HG03066 (cell line): ENCODE measurements at regions not wholly inside any gene's neighbourhood (a gene's known extent, or its start where the extent isn't known, plus 50 kb on each side); places are given as distances from the start of the nearest gene placed in this dataset.
"Not testable (repeated sequence)": the region's sequence is repeated elsewhere in the genome, so short reads cannot be mapped to it uniquely, and the experiment has no call there.

ENCODE experiments used
- ATAC-seq: cut with Tn5 transposase; IDR thresholded peaks from one replicate; pipeline ENCODE4 v1.9.1; 2021; ENCODE audit warnings: low read depth; ENCODE audit not compliant: unreplicated experiment

DNA sequence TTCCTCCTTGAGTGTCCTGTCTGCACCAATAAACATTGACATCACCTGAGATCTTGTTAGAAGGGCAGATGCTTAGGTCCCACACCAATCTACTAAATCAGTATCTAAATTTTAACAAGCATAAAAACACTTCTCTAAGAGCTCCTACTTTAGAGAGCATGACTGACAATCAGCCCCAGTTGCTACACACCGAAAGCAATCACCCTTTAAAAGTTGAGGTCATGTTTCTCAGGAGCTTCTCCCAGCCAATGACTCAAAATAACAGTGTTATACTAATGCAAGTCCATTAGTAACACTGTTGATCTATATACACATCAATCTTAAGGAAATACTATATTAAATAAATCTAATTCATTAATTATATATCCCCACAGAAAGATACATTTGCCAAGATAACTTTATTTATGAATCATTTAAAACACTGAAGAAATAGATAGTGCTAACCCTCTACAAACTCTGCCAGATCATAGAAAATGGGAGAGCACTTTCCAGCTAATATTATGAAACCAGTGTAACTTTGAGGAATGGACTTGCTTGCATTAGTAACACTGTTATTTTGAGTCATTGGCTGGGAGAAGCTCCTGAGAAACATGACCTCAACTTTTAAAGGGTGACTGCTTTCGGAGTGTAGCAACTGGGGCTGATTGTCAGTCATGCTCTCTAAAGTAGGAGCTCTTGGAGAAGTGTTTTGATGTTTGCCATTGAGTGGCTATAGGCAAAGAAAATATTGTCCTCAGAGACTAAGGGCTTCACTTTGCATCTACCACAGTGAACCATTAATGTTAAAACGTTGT is 109.8 kb upstream of the HDX start:
- ATAC-seq = no peak

DNA sequence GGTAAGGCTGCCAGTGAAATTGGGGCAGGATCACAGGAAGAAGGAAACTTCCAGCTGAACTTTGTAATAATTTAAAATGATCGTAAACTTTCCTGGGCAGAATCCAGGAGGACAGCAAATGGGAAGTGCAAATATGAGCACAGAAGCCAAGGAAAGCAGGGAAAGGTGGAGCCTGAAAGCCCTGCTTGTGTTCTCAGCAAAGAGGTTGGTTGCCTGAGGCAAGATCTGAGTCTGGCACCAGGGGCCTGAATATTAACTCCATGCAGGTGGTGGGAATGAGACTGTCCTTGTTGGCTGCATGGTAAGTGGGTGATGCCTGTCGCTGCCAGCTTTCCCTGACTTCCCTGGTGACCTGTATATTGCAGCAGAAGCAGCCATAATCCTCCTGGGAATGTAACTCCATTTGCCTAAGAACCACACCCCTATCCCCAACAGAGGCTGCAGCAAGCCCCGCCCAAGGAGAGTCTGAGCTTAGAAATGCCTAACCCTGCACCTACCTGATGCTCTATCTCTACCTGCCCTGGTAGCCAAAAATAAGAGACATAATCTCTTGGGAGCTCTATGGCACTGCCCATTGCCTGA is 132.0 kb upstream of the HDX start:
- ATAC-seq = no peak

DNA sequence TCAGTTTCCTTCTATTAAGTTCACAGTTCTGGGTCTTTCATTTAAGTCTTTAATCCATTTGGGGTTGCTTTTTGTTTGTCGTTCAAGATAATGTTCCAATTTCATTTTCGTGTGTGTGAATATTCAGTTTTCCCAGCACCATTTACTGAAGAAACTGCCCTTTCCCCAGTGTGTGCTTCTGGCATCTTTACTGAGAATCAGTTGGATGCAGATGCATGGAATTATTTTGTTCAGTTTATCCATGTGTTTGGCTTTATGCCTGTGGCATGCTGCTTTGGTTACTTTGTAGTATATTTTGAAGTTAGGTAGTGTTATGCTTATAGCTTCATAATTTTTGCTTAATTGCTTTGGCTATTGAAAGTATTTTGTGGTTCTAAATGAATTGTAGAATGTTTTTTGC is 163.8 kb upstream of the HDX start:
- no peak for ATAC-seq

DNA sequence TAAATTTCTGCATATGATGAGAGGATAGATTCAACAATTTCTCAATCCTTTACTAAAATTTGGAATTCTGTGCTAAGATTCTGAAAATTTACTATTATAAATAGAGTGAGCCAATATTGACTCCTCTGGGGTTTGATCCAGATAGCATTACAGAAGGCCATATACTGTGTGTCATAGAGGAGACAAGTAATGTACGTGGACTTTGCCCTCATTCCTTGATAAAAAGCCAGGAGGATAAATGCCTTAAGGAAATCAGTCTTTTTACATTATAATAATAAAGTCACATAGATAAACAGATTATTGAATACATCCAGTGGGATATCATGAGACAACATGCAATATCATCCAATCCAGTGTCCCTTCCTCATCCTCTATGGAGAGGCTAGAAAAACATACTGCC is 188.0 kb upstream of the HDX start:
- ATAC-seq = no peak

DNA sequence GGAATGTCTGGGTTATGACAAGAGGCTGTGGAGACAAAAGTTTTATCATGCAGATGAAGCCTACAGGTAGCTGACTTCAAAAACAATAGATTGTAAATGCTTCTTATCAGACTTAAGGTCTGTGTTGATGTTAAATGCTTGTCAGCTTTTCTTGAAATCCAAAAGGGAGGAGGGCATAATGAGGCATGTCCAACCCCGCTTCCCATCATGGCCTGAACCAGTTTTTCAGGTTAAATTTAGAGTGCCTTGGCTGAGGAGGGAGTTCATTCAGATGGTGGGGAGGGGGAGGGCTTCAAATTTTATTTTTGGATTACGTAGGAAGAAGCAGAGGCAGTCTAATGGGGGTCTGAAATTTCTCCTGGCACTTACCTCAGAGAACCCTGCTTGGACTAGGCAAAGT is 207.7 kb upstream of the HDX start:
- no peak for ATAC-seq

DNA sequence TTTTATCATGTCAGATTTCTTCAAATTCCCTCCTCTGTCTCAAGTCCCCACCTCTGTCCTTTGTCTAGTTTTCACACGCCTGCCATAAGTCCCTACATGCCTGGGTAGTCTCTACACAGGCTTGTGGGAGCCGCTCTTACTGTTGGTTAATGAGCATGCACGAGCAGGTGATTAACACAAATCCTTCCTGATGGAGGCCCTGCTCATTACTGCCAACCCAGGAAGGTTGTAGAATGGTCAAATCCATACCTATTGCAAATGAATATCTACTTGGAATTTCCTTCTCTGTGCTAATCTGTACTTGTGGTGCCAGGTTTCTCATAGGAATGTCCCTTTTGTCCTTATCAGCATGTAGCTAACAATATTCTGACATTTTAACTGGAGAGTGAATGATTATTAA is 208.4 kb upstream of the HDX start:
- ATAC-seq = no peak

DNA sequence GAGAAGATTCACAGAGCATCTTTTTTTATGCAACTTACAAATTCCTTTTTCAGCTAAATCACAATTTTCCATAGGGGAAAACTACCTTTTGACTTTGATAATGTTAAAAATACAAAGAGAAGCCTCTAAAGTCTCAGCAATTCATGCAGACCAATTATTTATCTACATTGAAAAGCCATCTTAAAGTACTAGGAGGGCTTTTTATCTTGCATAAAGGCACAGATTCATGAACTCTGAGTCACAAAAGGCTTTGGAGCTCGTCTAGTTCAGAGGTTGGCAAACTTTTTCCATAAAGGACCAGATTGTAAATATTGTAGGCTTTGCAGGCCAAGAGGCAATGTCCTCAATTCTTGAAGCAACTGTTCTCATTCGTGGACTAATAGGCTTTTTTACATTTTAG is 210.4 kb upstream of the HDX start:
- no peak for ATAC-seq

DNA sequence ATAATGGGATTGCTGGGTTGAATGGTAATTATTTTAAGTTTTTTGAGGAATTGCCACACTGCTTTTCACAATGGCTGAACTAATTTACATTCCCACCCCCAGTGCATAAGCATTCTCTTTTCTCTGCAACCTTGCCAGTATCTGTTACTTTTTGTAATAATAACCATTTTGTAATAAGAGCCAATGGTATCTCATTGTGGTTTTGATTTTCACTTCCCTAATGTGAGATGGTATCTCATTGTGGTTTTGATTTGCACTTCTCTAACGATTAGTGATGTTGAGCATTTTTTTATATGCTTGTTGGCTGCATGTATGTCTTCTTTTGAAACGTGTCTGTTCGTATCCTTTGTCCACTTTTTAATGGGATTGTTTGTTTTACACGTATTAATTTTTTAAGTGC is 213.1 kb upstream of the HDX start:
- ATAC-seq = no peak

DNA sequence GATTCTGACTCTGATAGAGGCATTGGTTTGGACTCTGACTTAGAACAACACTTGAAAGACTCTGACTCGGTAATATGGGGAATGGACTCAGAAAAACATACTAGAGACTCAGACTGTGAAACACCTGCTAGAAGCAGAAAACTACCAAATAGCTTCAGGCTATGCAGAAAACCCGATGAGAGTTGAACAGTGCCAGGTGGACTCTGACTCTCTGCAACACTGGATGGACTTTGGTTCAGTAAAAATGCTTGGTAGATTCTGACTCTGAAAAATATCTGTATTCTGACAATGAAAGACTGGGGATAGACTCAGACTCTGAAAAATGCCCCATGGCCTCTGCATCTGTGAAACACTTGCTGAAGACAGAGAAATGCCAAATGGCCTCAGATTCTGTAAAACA is 215.1 kb upstream of the HDX start:
- no peak for ATAC-seq

DNA sequence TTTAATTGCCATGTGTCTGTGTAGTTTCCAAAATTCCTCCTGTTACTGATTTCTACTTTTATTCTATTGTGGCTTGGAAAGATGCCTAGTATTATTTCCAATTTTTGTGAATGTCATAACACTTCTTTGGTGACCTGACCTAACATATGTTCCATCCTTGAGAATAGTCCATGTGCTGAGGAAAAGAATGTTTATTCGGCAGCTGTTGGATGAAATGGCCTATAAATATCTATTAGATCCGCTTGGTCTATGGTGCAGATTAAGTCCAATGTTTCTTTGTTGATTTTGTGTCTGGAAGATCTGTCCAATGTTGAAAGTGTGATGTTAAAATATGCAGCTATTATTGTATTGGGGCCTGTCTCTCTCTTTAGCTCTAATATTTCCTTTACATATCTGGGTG is 219.2 kb upstream of the HDX start:
- ATAC-seq = no peak

DNA sequence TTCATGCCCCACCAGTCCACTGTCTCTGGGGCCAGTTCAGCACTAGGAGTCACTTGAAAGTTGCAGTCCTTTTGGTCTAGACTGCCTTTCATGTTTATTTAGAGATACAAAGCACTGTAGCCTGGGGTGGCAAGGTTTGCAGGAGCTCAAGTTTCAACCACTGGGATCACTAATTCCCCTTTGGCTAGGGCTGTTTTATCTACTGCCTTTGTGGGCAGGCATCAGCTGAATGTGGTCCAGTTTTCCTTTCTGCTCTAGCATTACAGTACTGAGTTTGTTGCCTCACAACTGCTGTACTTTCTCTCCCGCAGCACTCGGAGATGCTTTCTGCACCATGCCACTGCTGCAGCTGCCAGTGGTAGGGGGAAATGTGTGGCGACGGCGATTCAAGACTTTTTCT is 222.3 kb upstream of the HDX start:
- no peak for ATAC-seq

DNA sequence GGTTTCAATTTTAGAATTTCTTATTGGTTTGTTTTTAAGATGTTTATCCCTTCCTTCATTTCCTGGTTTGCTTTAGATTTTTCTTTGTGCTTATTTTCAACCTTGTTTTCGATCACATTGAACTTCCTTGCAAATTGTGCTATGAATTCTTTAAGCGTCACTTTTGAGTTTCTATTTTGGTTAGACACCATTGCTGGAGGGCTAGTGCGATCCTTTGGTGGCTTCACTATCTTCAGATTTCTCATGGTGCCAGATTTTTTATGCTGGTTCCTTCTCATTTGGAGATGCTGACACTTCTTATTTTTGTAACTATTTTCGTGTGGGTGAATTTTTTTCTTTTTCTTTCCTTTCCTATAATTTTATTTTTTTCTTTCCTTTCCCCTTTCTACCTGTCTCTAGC is 227.2 kb upstream of the HDX start:
- ATAC-seq = no peak

DNA sequence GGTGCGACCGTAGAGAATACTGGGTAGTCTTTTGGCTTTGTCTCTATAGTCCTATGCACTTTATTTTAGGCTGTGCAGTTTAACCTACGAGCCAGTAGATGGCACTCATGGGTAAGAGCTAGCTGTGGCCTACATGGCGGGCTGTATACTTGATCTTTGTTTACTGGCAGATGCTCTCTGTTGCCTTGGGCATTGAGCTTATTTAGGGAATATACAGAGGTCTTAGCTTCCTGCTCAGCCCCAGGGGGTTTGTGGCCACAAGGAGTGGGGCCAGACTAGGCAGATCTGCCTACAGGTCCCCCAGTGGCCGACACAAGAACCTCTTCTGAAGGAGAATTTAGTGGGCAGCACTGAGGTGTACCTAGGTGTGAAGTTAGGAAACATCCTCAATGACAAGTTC is 227.6 kb upstream of the HDX start:
- peak; percentile 98 for ATAC-seq

DNA sequence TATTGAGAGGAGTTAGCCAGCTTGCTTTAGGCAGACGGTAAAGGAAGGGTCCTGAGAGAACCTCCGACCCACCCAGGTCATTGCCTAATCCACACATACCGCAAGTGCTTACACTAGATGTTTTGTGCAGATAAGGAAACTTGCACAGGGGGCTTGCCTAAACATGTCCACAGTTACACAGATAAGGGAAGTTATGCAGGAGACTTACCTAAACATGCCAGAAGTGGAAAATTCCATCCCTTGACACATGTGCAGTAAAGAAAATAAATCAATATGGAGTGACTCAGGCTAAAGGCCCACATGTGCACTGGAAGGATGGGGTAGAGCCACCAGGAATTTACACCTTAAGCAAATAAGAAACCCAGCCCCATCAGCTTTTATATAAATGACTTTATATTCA is 232.8 kb upstream of the HDX start:
- no peak for ATAC-seq

DNA sequence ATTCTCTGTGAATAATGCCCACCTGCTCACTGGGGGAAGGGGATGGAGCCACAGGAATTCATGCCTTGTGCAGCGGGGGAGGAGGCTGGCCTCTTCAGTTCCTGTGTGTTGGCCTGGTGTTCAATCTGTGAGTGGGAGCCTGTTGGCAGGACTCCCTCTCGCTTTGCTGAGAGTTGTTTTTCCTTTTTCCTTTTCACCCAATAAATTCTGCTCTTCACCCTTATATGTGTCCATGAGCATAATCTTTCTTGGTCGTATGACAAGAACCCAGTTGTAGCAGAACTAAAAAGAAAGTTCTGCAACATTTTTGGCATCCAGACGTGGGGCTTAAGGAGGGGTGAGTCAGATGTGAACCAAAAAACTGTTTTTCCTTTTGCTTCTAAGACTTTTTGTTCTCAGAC is 235.2 kb upstream of the HDX start:
- no peak for ATAC-seq

DNA sequence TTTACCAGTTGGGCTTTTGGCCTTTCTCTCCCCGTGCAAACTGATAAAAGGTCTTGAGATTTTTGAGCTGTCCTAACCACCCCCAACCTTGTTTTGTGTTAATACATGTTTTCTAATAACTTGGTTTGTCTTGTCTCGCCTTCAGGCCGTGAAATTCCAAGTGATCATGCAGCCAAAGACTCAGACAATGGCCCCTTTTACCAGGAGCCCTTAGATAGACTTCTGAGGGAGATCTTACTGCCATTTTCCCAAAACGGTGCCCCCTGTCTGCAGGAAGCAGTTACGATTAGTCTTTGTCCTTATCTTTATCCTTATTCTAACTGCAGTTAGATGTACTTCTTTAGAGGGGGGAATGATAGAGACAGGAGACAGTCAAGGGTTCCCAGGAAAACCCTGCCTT is 245.3 kb upstream of the HDX start:
- no peak for ATAC-seq

DNA sequence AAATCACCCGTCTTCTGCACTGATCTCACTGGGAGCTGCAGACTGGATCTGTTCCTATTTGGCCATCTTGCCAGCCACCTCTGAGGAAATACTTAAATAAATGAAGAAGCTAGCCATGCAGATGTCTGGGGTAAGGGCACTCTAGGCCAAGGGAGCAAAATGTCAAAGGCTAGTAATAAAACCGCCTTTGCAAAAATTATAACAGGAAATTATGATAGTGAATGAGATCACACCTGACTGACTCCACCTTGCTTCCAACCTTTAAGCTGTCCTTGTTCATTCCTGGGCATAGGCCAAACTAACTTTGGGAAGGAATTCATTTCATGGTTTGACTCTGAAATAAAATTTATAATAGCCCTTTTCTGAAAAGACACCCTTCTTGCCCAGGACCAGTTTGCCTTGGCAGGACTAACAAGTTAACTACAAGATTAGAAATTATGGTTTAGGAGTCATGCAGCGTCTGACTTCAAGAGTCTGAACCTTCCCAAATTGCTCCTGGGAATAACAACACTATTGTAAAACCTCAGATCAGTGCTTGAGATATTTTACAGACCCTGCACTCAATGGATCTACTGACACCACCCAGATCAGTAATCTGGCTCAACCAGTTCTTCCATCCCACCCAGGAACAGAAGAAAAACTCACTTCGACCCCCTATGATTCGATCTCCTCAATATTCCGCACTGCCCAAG is 246.9 kb upstream of the HDX start:
- no peak for ATAC-seq

DNA sequence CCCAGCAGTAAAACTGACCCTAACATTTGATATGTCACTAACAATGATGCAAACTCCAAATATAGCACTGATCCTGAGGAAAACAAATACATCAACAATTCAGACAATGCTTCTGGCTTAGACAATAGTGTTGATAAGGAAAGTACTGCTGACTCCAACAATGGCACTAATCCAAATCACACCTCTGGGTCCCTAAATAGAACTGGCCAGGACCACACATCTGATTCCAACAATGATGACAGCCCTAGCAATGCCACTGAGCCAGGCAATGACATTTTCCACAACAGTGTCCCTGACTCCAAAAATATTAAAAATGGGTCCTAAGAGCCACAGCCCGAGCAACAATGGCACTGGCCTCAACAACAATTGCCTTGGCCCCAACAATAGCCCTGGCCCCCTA is 243.1 kb upstream of the APOOL start:
- no peak for ATAC-seq

DNA sequence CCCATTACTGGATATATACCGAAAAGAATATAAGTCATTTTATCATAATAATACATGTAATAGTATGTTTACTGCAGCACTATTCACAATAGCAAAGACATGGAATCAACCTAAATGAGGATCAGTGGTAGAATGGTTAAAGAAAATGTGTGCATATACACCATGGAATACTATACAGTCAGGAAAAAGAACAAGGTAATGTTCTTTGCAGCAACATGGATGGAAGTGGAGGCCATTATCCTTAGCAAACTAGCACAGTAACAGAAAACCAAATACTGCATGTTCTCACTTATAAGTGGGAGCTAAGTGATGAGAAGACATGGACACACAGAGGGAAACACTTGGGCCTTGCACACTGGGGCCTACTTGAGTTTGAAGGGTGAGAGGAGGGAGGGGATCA is 207.4 kb upstream of the APOOL start:
- no peak for ATAC-seq

DNA sequence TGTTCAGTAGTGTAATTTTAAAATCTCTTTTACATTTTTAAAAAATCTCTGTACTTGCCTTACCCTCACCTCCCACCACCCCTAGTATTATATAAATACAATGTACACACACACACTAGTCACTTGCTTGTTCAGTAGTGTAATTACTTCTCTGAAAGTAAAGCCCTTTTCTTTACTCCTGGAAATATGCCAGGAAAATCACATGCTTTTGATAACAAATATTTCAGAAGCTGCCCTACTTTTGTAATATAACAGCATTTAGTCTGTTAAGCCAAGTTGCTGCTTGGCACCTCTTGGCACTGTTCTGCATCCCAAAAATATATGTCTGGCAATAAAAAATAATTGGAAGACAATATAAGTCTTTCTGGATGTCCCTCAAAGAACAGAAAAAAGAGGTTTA is 172.8 kb upstream of the APOOL start:
- no peak for ATAC-seq

DNA sequence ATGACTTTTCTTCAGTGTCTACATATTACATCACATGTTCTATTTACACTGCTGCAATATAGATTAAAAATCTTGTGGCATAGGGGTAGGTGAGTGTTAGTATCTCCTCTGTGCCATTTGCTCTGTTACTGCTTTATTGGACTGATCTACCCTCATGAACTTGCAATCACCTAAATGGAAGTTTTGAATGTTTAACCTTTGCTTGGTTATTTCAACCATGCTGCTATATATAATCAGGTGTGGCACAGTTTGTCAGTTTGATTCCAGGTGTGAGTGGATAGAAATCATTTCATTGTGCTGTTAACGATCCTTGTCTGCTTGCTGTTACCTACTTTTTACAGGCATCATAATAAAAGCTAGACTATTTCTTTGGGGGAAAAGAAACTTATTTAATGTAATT is 157.1 kb upstream of the APOOL start:
- not testable (repeated sequence) for ATAC-seq

DNA sequence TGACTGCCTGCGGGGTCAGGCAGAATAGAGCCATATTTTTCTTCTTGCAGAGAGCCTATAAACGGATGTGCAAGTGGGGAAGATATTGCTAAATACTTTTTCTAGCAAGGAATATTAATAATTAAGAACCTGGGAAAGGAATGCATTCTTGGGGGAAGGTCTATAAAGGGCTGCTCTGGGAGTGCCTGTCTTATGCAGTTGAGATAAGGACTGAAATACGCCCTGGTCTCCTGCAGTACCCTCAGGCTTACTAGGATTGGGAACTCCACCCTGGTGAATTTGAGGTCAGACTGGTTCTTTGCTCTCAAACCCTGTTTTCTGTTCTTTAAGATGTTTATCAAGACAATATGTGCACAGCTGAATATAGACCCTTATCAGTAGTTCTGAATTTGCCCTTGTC is 152.5 kb upstream of the APOOL start:
- not testable (repeated sequence) for ATAC-seq
